CD4-positive, alpha-beta T cell (primary cell): ENCODE measurements at regions not wholly inside any gene's neighbourhood (a gene's known extent, or its start where the extent isn't known, plus 50 kb on each side); places are given as distances from the start of the nearest gene placed in this dataset.

ENCODE experiments used
- ATAC-seq: fragments of 200-7000 bp; cut with Tn5 transposase; one replicate; pipeline ENCODE4 v1.10.0; 2022; ENCODE audit warnings: mild to moderate bottlenecking; ENCODE audit not compliant: poor library complexity
- CTCF ChIA-PET: fragments of 350-600 bp; sonication (Branson Sonifier 250); formaldehyde crosslinking; loops from one replicate; lab custom pipeline; 2021; ENCODE audit warnings: antibody characterized with exemption, inconsistent platforms; lab: Charles Lee
- POLR2A ChIA-PET: fragments of 350-600 bp; sonication (Branson Sonifier 250); formaldehyde crosslinking; loops from one replicate; lab custom pipeline; 2021; ENCODE audit warnings: antibody characterized with exemption, inconsistent platforms; lab: Charles Lee
- DNase-seq, 14 experiments: peaks; one replicate each; pipeline ENCODE4 v3.0.0-alpha.2; 2013 to 2020; ENCODE audit warnings: mixed read lengths in 2 of 14
- H3K27ac ChIP-seq, 2 donors: one replicate each; pipeline versions ENCODE4 v1.5.1 to v1.7.0; 2013; ENCODE audit warnings: low read length in 2 of 2, low read depth in 1 of 2, mild to moderate bottlenecking in 1 of 2
- H3K27me3 ChIP-seq, 2 experiments: 1 replicate in 1 of 2; 2 replicates in 1 of 2; pipeline versions ENCODE4 v1.6.1 to v1.7.0; 2013; ENCODE audit warnings: low read length in 2 of 2, control low read depth in 1 of 2, mild to moderate bottlenecking in 1 of 2, moderate library complexity in 1 of 2; ENCODE audit not compliant: insufficient read depth in 2 of 2, control insufficient read depth in 1 of 2
- H3K36me3 ChIP-seq: one replicate; pipeline ENCODE4 v1.6.1; 2013; ENCODE audit warnings: low read length, control low read depth; ENCODE audit not compliant: insufficient read depth
- H3K4me1 ChIP-seq: one replicate; pipeline ENCODE4 v1.6.1; 2013; ENCODE audit warnings: low read length, control low read depth; ENCODE audit not compliant: insufficient read depth
- H3K4me3 ChIP-seq: one replicate; pipeline ENCODE4 v1.5.1; 2013; ENCODE audit warnings: mild to moderate bottlenecking, low read length, moderate library complexity
- H3K9me3 ChIP-seq, 2 experiments: 1 replicate in 1 of 2; 2 replicates in 1 of 2; pipeline versions ENCODE4 v1.6.1 to v1.7.0; 2013; ENCODE audit warnings: low read length in 2 of 2, mild to moderate bottlenecking in 2 of 2, control low read depth in 1 of 2, moderate library complexity in 1 of 2; ENCODE audit not compliant: control insufficient read depth in 1 of 2, insufficient read depth in 1 of 2
- H3K27ac Mint-ChIP-seq: one replicate; pipeline ENCODE4 v1.8.0; 2020; ENCODE audit warnings: mixed read lengths
- H3K27me3 Mint-ChIP-seq: one replicate; pipeline ENCODE4 v1.8.0; 2021; ENCODE audit warnings: mixed read lengths
- H3K36me3 Mint-ChIP-seq: one replicate; pipeline ENCODE4 v1.8.0; 2021; ENCODE audit warnings: low read depth, mixed read lengths
- H3K4me1 Mint-ChIP-seq: one replicate; pipeline ENCODE4 v1.8.0; 2021; ENCODE audit warnings: low read depth, mixed read lengths
- H3K4me3 Mint-ChIP-seq: one replicate; pipeline ENCODE4 v1.8.0; 2020; ENCODE audit warnings: mild to moderate bottlenecking, mixed read lengths
- H3K9me3 Mint-ChIP-seq: one replicate; pipeline ENCODE4 v1.8.0; 2020; ENCODE audit warnings: mixed read lengths
- intact Hi-C, 2 experiments: fragments of 100-400 bp; cut with DNase I in 1 of 2; cut with micrococcal nuclease in 1 of 2; formaldehyde crosslinking; loops; one replicate each; pipeline versions ENCODE4 v1.15.1 to v1.9.0; 2023 to 2025; cut with DNase I, micrococcal nuclease
- TF ChIP-seq, protein P1 (sequence below): fragments of 200-600 bp; IDR thresholded peaks from one replicate; pipeline ENCODE4 v1.8.0; 2022; ENCODE audit warnings: antibody characterized with exemption, mild to moderate bottlenecking

DNA sequence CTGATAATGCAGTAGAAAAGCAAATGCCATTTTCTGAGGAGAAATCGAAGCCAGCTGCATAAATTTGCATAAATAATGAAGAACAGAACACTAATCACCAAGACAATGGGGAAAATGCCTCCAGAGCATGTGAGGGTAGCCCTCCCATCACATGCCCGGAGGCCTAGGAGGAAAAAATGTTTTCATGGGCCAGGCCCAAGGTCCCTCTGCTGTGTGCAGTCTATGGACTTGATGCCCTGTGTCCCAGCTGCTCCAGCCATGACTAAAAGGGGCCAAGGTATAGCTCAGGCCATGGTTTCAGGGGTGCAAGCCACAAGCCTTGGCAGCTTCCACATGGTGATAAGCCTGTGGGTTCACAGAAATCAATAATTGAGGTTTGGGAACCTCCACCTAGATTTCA is 164.1 kb downstream of the HAO1 start:
- Histone ChIP-seq H3K9me3 (peaks cover 0 to 7% of the 10 kb centered on the region in 2 experiments), H3K27me3 (no peaks in the 10 kb centered on the region), H3K4me1 (no peaks in the 10 kb centered on the region), H3K4me3 (no peak overlapping the region), H3K27ac (no peak overlapping the region), H3K36me3 (no peaks in the 10 kb centered on the region)
- no peak for ATAC-seq
- H3K36me3 Mint-ChIP-seq = no peaks in the 10 kb centered on the region
- no peaks in the 10 kb centered on the region for H3K4me1 Mint-ChIP-seq
- H3K27me3 Mint-ChIP-seq = no peaks in the 10 kb centered on the region
- DNase-seq = no peak
- POLR2A ChIA-PET = no interaction called here
- H3K27ac Mint-ChIP-seq = no peak overlapping the region
- TF ChIP-seq, protein P1, sequence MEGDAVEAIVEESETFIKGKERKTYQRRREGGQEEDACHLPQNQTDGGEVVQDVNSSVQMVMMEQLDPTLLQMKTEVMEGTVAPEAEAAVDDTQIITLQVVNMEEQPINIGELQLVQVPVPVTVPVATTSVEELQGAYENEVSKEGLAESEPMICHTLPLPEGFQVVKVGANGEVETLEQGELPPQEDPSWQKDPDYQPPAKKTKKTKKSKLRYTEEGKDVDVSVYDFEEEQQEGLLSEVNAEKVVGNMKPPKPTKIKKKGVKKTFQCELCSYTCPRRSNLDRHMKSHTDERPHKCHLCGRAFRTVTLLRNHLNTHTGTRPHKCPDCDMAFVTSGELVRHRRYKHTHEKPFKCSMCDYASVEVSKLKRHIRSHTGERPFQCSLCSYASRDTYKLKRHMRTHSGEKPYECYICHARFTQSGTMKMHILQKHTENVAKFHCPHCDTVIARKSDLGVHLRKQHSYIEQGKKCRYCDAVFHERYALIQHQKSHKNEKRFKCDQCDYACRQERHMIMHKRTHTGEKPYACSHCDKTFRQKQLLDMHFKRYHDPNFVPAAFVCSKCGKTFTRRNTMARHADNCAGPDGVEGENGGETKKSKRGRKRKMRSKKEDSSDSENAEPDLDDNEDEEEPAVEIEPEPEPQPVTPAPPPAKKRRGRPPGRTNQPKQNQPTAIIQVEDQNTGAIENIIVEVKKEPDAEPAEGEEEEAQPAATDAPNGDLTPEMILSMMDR = no peak
- H3K9me3 Mint-ChIP-seq = peaks cover 2% of the 10 kb centered on the region
- H3K4me3 Mint-ChIP-seq = no peak overlapping the region
- CTCF ChIA-PET = no interaction called here
- intact Hi-C loops = no loop called here

DNA sequence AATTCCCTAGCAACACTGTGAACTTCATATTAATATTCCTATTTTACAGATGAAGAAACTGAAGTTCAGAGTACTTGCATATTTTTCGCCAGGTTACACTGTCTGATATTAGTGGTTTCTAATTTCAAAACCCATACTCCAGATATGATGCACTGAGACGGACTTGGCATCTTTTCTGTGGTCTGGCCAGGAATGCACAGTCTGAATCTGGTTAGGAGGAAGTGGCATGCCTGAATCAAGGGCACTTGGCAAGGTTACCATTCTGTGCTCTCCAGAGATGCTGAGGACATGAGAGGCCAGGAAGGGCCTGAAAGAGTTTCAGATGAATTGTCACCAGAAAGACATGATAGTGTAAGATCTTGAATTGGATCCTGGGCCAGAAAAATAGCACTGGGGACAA is 150.1 kb downstream of the HAO1 start:
- no peak overlapping the region for H3K4me3 Mint-ChIP-seq
- H3K4me1 ChIP-seq = no peaks in the 10 kb centered on the region
- H3K27me3 Mint-ChIP-seq = no peaks in the 10 kb centered on the region
- no peaks in the 10 kb centered on the region for H3K36me3 Mint-ChIP-seq
- no peak overlapping the region for H3K4me3 ChIP-seq
- no peak overlapping the region for H3K27ac ChIP-seq
- DNase-seq (no peak), ATAC-seq (no peak)
- no peaks in the 10 kb centered on the region for H3K4me1 Mint-ChIP-seq
- peaks cover 4% of the 10 kb centered on the region for H3K9me3 Mint-ChIP-seq
- H3K36me3 ChIP-seq = no peaks in the 10 kb centered on the region
- TF ChIP-seq, protein P1 = no peak
- H3K27ac Mint-ChIP-seq = no peak overlapping the region
- CTCF ChIA-PET = no interaction called here
- no peaks in the 10 kb centered on the region for H3K27me3 ChIP-seq
- intact Hi-C loops = no loop called here
- H3K9me3 ChIP-seq = no peaks in the 10 kb centered on the region
- POLR2A ChIA-PET = no interaction called here

DNA sequence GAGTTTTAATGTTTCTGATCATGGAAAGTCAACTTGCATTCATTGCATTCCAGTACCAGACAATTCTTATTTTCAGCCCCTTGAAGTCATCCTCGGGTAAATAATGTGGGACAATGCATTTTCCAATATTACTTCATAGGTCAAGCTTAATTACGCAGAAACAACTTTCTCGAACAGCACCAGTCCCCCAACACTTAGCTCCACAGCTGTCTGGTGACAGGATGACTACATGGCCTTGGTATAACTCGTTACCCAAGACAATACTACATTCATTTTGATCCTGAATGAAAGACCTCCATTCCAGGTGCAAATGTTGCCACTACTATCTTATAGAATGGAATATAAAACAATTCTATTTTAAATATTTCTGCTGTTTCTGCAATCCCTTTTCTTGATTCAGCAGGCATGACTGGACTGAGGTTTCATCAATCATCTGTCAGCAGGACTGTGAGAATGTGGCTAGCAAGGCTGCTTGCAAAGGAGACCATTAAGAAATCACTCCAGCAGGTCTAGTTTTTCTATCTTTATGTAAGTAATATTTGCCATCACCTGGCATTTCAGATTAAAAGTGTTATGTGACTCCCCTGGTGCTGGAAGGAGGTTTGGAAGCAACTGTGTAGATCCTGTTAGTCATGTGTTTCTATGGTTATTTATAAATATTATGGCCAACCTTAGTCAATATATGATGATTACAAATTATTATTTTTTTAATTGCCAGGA is 147.9 kb downstream of the HAO1 start:
- H3K27me3 Mint-ChIP-seq = no peaks in the 10 kb centered on the region
- no peaks in the 10 kb centered on the region for H3K4me1 ChIP-seq
- TF ChIP-seq, protein P1 = no peak
- no peak overlapping the region for H3K27ac Mint-ChIP-seq
- intact Hi-C loops = no loop called here
- H3K27ac ChIP-seq = no peak overlapping the region
- no peaks in the 10 kb centered on the region for H3K36me3 ChIP-seq
- no peaks in the 10 kb centered on the region for H3K36me3 Mint-ChIP-seq
- no peaks in the 10 kb centered on the region for H3K4me1 Mint-ChIP-seq
- POLR2A ChIA-PET = no interaction called here
- CTCF ChIA-PET = no interaction called here
- ATAC-seq (no peak), DNase-seq (no peak)
- H3K4me3 ChIP-seq = no peak overlapping the region
- H3K9me3 ChIP-seq = no peaks in the 10 kb centered on the region
- no peak overlapping the region for H3K4me3 Mint-ChIP-seq
- no peaks in the 10 kb centered on the region for H3K27me3 ChIP-seq
- H3K9me3 Mint-ChIP-seq = peaks cover 5% of the 10 kb centered on the region
